ENCODE measurements at regions not wholly inside any gene's neighbourhood (a gene's known extent, or its start where the extent isn't known, plus 50 kb on each side); places are given as distances from the start of the nearest gene placed in this dataset.

- TF ChIP-seq CTCF (conservative IDR thresholded peaks at IDR 0.05 in 1 of 2, IDR thresholded peaks at IDR 0.05 in 1 of 2; ENCODE audit: extremely low read depth in 1 of 2, insufficient read depth in 1 of 2, low read depth in 1 of 2, low read length in 2 of 2) (no peak), EZH2 (IDR thresholded peaks at IDR 0.05; ENCODE audit: borderline replicate concordance, low read length) (no peak)
Observed at GRCh38 chr11:82246926-82247325, 486.7 kb downstream of the FAM181B start.

Data from mammary epithelial cell (primary cell).